ENCODE measurements at regions not wholly inside any gene's neighbourhood (a gene's known extent, or its start where the extent isn't known, plus 50 kb on each side); places are given as distances from the start of the nearest gene placed in this dataset.
"Not testable (repeated sequence)": the region's sequence is repeated elsewhere in the genome, so short reads cannot be mapped to it uniquely, and the experiment has no call there.

GRCh38 chrX:45801554-45801953 is 600.9 kb upstream of the DIPK2B start (continued):
- TF ChIP-seq PBX3 (IDR thresholded peaks at IDR 0.05) = no peak

GRCh38 chrX:45800746-45801453 is 600.2 kb upstream of the DIPK2B start:
- FAIRE-seq, H3K9me3 ChIP-seq: not testable (repeated sequence)
- DNase-seq (ENCODE audit: low read depth in 1 of 2, low spot score in 1 of 2) = peak in 1 of 2 experiments; percentile 66
- peak overlapping the region; percentile 90 for H3K4me2 ChIP-seq
- peaks cover 91% of the 10 kb centered on the region for H3K4me1 ChIP-seq
- ChIA-PET POLR2A (interaction anchor here (0.6 kb wide), 2 partner anchors 26 to 27 kb away, joined by 3 to 4 read pairs; no protein-coding TSS in a partner anchor), CTCF (interaction anchor here (1.0 to 3.1 kb wide), 16 partner anchors 10 to 608 kb away, joined by 3 to 12 read pairs (median 7); no protein-coding TSS in a partner anchor)
- 0 out of 2 replicates have a peak, but pooled peaks have one; percentile 15 for TF ChIP-seq MAX (IDR thresholded peaks at IDR 0.05)
- peak overlapping the region; percentile 84 to 91 for H3K27ac ChIP-seq
- ATAC-seq = peak in 1 of 2 experiments; percentile 54; a peak in 3 of 6 replicates
- 5% methylated on average over 13 of the region's 16 CpGs for WGBS (ENCODE audit: missing lambda C conversion rate)
- H3K4me3 ChIP-seq = peak overlapping the region; percentile 33

- POLR2A ChIA-PET = no interaction called here
- FAIRE-seq (peak; percentile 72), ATAC-seq (no peak), DNase-seq (ENCODE audit: low read depth in 1 of 2, low spot score in 1 of 2) (no peak)
- H3K4me1 ChIP-seq = peaks cover 97% of the 10 kb centered on the region
- TF ChIP-seq PHF8 (IDR thresholded peaks at IDR 0.05; ENCODE audit: borderline replicate concordance, low read depth) = no peak
- TF ChIP-seq POLR2A (IDR thresholded peaks at IDR 0.05; ENCODE audit: low read length) = no peak
- no peak for TF ChIP-seq EHF (CRISPR knock-in tag; IDR thresholded peaks at IDR 0.05)
- no peak for TF ChIP-seq E2F6 (IDR thresholded peaks at IDR 0.05; ENCODE audit: borderline replicate concordance, low read depth)
- TF ChIP-seq EHMT2 (IDR thresholded peaks at IDR 0.05; ENCODE audit: low read depth) = no peak
- TF ChIP-seq ZSCAN20 (CRISPR knock-in tag; IDR thresholded peaks at IDR 0.05) = no peak
- no peak for TF ChIP-seq REST (IDR thresholded peaks at IDR 0.05)
- no peak for TF ChIP-seq JUNB (IDR thresholded peaks at IDR 0.05)
- no peak for TF ChIP-seq PBX3 (IDR thresholded peaks at IDR 0.05)
- TF ChIP-seq SMC3 (IDR thresholded peaks at IDR 0.05) = no peak
- H3K4me3 ChIP-seq = no peak overlapping the region
- 68% methylated on average over 6 of the region's 6 CpGs for WGBS (ENCODE audit: missing lambda C conversion rate)
- peak overlapping the region; percentile 90 for H3K4me2 ChIP-seq
- no peaks in the 10 kb centered on the region for H3K9me3 ChIP-seq
- CTCF ChIA-PET = interaction anchor here (3.1 kb wide), 1 partner anchor 609 kb away, joined by 11 read pairs; no protein-coding TSS in a partner anchor
- H3K27ac ChIP-seq = peak overlapping the region; percentile 74 to 84; a peak in 5 of 6 replicates
These were observed 598.9 kb upstream of the DIPK2B start for GRCh38 chrX:45799576-45799975.

- POLR2A ChIA-PET = no interaction called here
- Histone ChIP-seq H3K4me2 (no peak overlapping the region), H3K4me3 (no peak overlapping the region), H3K27ac (no peak overlapping the region), H3K9me3 (peaks cover 8% of the 10 kb centered on the region; the same call in 1 of the 3 replicates), H3K4me1 (peaks cover 64% of the 10 kb centered on the region)
- DNase-seq (ENCODE audit: low read depth in 1 of 2, low spot score in 1 of 2) (no peak), ATAC-seq (no peak), FAIRE-seq (peak; percentile 72)
- CTCF ChIA-PET = interaction anchor here (2.1 kb wide), 1 partner anchor 280 kb away, joined by 6 read pairs; no protein-coding TSS in a partner anchor
- TF ChIP-seq KDM5A (IDR thresholded peaks at IDR 0.05) = no peak
- no peak for TF ChIP-seq POLR2AphosphoS2 (conservative IDR thresholded peaks at IDR 0.05; ENCODE audit: low read length)
- TF ChIP-seq RFX5 (IDR thresholded peaks at IDR 0.05) = no peak
- TF ChIP-seq TP53 (CRISPR knock-in tag; IDR thresholded peaks at IDR 0.05) = no peak
- TF ChIP-seq EHF (CRISPR knock-in tag; IDR thresholded peaks at IDR 0.05) = no peak
- TF ChIP-seq JUNB (IDR thresholded peaks at IDR 0.05) = no peak
- no peak for TF ChIP-seq TFCP2L1 (CRISPR knock-in tag; IDR thresholded peaks at IDR 0.05)
- no peak for TF ChIP-seq NFE2L2 (conservative IDR thresholded peaks at IDR 0.05; ENCODE audit: low read length)
- TF ChIP-seq HEYL (CRISPR knock-in tag; IDR thresholded peaks at IDR 0.05) = no peak
- TF ChIP-seq ZFP36 (IDR thresholded peaks at IDR 0.05; ENCODE audit: borderline replicate concordance, partially characterized antibody) = no peak
- no peak for TF ChIP-seq MAX (IDR thresholded peaks at IDR 0.05)
- TF ChIP-seq FOSL2 (IDR thresholded peaks at IDR 0.05) = no peak
- no peak for TF ChIP-seq FOSL2 (CRISPR knock-in tag; IDR thresholded peaks at IDR 0.05)
These were observed 594.9 kb upstream of the DIPK2B start for GRCh38 chrX:45795546-45795945.
